Activated naive CD4-positive, alpha-beta T cell treated with anti-CD3 and anti-CD28 coated beads for 36 hours (primary cell): ENCODE measurements at regions not wholly inside any gene's neighbourhood (a gene's known extent, or its start where the extent isn't known, plus 50 kb on each side); places are given as distances from the start of the nearest gene placed in this dataset.
"Not testable (repeated sequence)": the region's sequence is repeated elsewhere in the genome, so short reads cannot be mapped to it uniquely, and the experiment has no call there.

Experiments
- CTCF ChIA-PET: fragments of 350-600 bp; sonication (Branson Sonifier 250); formaldehyde crosslinking; loops from one replicate; lab custom pipeline; 2021; ENCODE audit warnings: antibody characterized with exemption; lab: Charles Lee
- DNase-seq: peaks from one replicate; pipeline ENCODE4 v3.0.0-alpha.2; 2020
- H3K27ac Mint-ChIP-seq: one replicate; pipeline ENCODE4 v1.8.0; 2021; ENCODE audit warnings: mild to moderate bottlenecking, mixed read lengths
- H3K27me3 Mint-ChIP-seq: one replicate; pipeline ENCODE4 v1.8.0; 2021; ENCODE audit warnings: low read depth, mixed read lengths
- H3K36me3 Mint-ChIP-seq: one replicate; pipeline ENCODE4 v1.8.0; 2021; ENCODE audit warnings: low read depth, mixed read lengths
- H3K4me1 Mint-ChIP-seq: one replicate; pipeline ENCODE4 v1.8.0; 2021; ENCODE audit warnings: low read depth, mixed read lengths
- H3K4me3 Mint-ChIP-seq: one replicate; pipeline ENCODE4 v1.8.0; 2021; ENCODE audit warnings: mild to moderate bottlenecking, moderate library complexity, mixed read lengths
- H3K9me3 Mint-ChIP-seq: one replicate; pipeline ENCODE4 v1.8.0; 2021; ENCODE audit warnings: mixed read lengths
- intact Hi-C: fragments of 100-400 bp; cut with micrococcal nuclease; formaldehyde crosslinking; loops from one replicate; pipeline ENCODE4 v1.15.1; 2023

- CTCF ChIA-PET = no interaction called here
- no peaks in the 10 kb centered on the region for H3K27me3 Mint-ChIP-seq
- intact Hi-C loops = no loop called here
- H3K36me3 Mint-ChIP-seq = no peaks in the 10 kb centered on the region
- no peaks in the 10 kb centered on the region for H3K9me3 Mint-ChIP-seq
- H3K4me3 Mint-ChIP-seq = no peak overlapping the region
- no peaks in the 10 kb centered on the region for H3K4me1 Mint-ChIP-seq
- no peak for DNase-seq
- H3K27ac Mint-ChIP-seq = no peak overlapping the region
These were observed 75.3 kb upstream of the FRMPD3 start for GRCh38 chrX:107374132-107374531.

GRCh38 chrX:107374831-107375230, 74.6 kb upstream of the FRMPD3 start:
- H3K36me3 Mint-ChIP-seq = no peaks in the 10 kb centered on the region
- DNase-seq = no peak
- no peaks in the 10 kb centered on the region for H3K9me3 Mint-ChIP-seq
- no peaks in the 10 kb centered on the region for H3K4me1 Mint-ChIP-seq
- CTCF ChIA-PET = no interaction called here
- H3K27ac Mint-ChIP-seq = no peak overlapping the region
- intact Hi-C loops = no loop called here
- no peak overlapping the region for H3K4me3 Mint-ChIP-seq
- H3K27me3 Mint-ChIP-seq = no peaks in the 10 kb centered on the region

- H3K4me1 Mint-ChIP-seq, H3K27ac Mint-ChIP-seq, H3K27me3 Mint-ChIP-seq, H3K9me3 Mint-ChIP-seq, H3K36me3 Mint-ChIP-seq, CTCF ChIA-PET, DNase-seq, intact Hi-C loops, H3K4me3 Mint-ChIP-seq: not testable (repeated sequence)
These were observed 73.3 kb upstream of the FRMPD3 start for GRCh38 chrX:107376186-107376585.

- no peak for DNase-seq
- Mint-ChIP-seq H3K27ac (no peak overlapping the region), H3K9me3 (no peaks in the 10 kb centered on the region), H3K4me1 (peaks cover 3% of the 10 kb centered on the region), H3K4me3 (no peak overlapping the region), H3K27me3 (peaks cover 12% of the 10 kb centered on the region), H3K36me3 (no peaks in the 10 kb centered on the region)
- CTCF ChIA-PET = no interaction called here
- intact Hi-C loops = no loop called here
These were observed 64.9 kb upstream of the FRMPD3 start for GRCh38 chrX:107384397-107385105.

GRCh38 chrX:107389726-107390125, 59.7 kb upstream of the FRMPD3 start:
- Mint-ChIP-seq H3K9me3 (peaks cover 1% of the 10 kb centered on the region), H3K4me1 (no peaks in the 10 kb centered on the region), H3K36me3 (no peaks in the 10 kb centered on the region), H3K27me3 (peaks cover 8% of the 10 kb centered on the region), H3K4me3 (no peak overlapping the region), H3K27ac (no peak overlapping the region)
- CTCF ChIA-PET = no interaction called here
- intact Hi-C loops = no loop called here
- no peak for DNase-seq

- H3K36me3 Mint-ChIP-seq, DNase-seq, CTCF ChIA-PET: not testable (repeated sequence)
These were observed 55.8 kb upstream of the FRMPD3 start for GRCh38 chrX:107393656-107394055.

GRCh38 chrX:107396235-107396634, 53.2 kb upstream of the FRMPD3 start:
- Mint-ChIP-seq H3K4me3 (no peak overlapping the region), H3K27ac (no peak overlapping the region), H3K9me3 (peaks cover 1% of the 10 kb centered on the region), H3K36me3 (no peaks in the 10 kb centered on the region), H3K4me1 (no peaks in the 10 kb centered on the region), H3K27me3 (peaks cover 2% of the 10 kb centered on the region)
- no peak for DNase-seq
- intact Hi-C loops = no loop called here
- CTCF ChIA-PET = no interaction called here

More at GRCh38 chrX:107393656-107394055, 55.8 kb upstream of the FRMPD3 start:
- H3K9me3 Mint-ChIP-seq, intact Hi-C loops, H3K4me1 Mint-ChIP-seq, H3K27ac Mint-ChIP-seq, H3K4me3 Mint-ChIP-seq, H3K27me3 Mint-ChIP-seq: not testable (repeated sequence)

- intact Hi-C loops = no loop called here
- Mint-ChIP-seq H3K9me3 (no peaks in the 10 kb centered on the region), H3K4me3 (no peak overlapping the region), H3K27me3 (no peaks in the 10 kb centered on the region), H3K36me3 (no peaks in the 10 kb centered on the region), H3K4me1 (no peaks in the 10 kb centered on the region), H3K27ac (no peak overlapping the region)
- CTCF ChIA-PET = no interaction called here
- no peak for DNase-seq
These were observed 52.7 kb upstream of the FRMPD3 start for GRCh38 chrX:107396783-107397182.

- intact Hi-C loops = no loop called here
- H3K36me3 Mint-ChIP-seq = no peaks in the 10 kb centered on the region
- no peak overlapping the region for H3K27ac Mint-ChIP-seq
- no peaks in the 10 kb centered on the region for H3K9me3 Mint-ChIP-seq
- DNase-seq = no peak
- CTCF ChIA-PET = interaction anchor here (0.5 kb wide), 1 partner anchor 137 kb away, joined by 3 read pairs; no protein-coding TSS in a partner anchor
- no peaks in the 10 kb centered on the region for H3K4me1 Mint-ChIP-seq
- no peak overlapping the region for H3K4me3 Mint-ChIP-seq
- no peaks in the 10 kb centered on the region for H3K27me3 Mint-ChIP-seq
These were observed 51.3 kb upstream of the FRMPD3 start for GRCh38 chrX:107398115-107398514.
